GM18519 (cell line): ENCODE measurements at regions not wholly inside any gene's neighbourhood (a gene's known extent, or its start where the extent isn't known, plus 50 kb on each side); places are given as distances from the start of the nearest gene placed in this dataset.

ENCODE experiments used
- ATAC-seq: cut with Tn5 transposase; IDR thresholded peaks from one replicate; pipeline ENCODE4 v1.9.1; 2021; ENCODE audit warnings: mild to moderate bottlenecking, moderate library complexity; ENCODE audit not compliant: unreplicated experiment, low FRiP score

- ATAC-seq: no peak
Observed at GRCh38 chr3:72257738-72258137, 472.8 kb upstream of the PROK2 start.

GRCh38 chr3:72257203-72257602 is 472.3 kb upstream of the PROK2 start:
- ATAC-seq: no peak

- no peak for ATAC-seq
Observed at GRCh38 chr3:72256716-72257115, 471.8 kb upstream of the PROK2 start.

DNA sequence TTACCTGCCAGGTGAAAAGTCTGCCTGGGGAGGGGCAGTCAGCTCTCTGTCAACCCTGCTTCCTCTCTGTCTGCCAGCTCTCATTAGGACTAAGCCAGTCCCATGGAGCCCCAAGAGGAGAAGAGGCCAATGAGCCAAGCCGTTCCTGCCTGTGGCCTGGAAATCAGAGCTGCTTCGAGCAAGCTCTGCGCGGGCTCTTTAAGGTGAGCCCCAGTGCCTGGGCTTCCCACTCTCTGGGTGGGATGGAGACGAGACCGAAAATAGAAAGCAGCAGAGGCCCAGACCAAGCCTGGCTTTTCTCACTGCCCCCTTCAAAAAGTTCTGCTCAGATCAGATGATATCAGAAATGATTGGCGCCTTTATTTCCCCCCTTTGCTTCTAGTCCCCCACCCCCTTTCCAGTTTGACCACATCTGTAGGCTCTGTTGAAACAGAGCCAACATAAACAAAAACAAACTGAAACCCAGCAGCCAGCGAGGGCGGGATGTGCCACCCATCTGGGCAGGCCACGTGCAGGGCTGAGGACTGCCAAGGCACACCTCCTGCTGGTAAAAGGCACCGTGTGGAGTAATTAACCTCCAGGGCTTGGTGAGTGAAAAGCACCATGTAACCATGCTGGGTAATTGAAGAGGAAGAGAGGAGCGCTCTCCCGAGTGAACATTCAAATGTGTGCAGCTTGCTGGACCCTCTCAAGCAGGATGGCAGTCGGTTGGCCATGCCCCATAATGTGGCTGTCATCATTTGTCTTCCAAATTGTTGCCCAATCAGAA is 471.0 kb upstream of the PROK2 start:
- ATAC-seq: no peak

- ATAC-seq: no peak
Observed at GRCh38 chr3:72255191-72255590, 470.2 kb upstream of the PROK2 start.

DNA sequence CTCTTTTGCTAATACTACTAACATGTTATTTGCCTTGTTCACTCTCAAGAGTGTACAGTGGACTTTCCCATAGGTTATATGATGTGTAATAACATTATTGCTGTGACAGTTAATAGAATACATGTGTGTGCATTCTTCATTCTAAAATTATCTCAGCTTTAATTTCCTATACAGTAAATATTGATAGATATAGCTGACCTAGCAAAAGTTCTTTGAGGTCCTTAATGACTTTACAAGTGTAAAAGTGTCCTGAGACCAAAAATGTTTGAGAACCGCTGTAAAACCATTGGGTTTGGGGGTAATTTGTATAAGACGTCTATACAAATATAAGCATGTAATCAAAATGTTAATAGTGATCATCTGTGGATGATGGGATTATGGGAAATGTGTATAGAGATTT is 469.5 kb upstream of the PROK2 start:
- no peak for ATAC-seq

GRCh38 chr3:72250725-72251124 is 465.8 kb upstream of the PROK2 start:
- ATAC-seq: no peak

- no peak for ATAC-seq
Observed at GRCh38 chr3:72248869-72249268, 463.9 kb upstream of the PROK2 start.

GRCh38 chr3:72248389-72248761 is 463.4 kb upstream of the PROK2 start:
- ATAC-seq: no peak

- ATAC-seq: no peak
Observed at GRCh38 chr3:72247645-72248388, 462.9 kb upstream of the PROK2 start.

DNA sequence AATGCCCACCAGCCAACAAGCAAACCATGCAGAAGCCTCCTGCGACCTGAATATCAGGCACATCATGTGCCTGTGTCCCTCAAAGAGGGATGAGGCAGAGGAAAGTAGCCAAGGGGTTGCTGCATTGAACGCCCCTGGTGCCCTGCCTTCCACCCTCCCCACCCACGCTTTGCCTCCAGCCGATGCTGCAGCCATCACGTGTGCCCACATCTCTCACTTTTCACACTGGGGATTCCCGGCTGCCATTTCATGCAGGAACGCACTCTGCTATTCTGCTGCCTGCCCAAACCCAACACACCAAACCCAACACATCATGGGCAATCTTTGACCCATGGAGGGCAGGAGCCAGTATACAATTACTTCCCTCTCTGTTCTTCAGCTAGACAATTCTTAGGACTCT is 462.2 kb upstream of the PROK2 start:
- ATAC-seq: no peak

DNA sequence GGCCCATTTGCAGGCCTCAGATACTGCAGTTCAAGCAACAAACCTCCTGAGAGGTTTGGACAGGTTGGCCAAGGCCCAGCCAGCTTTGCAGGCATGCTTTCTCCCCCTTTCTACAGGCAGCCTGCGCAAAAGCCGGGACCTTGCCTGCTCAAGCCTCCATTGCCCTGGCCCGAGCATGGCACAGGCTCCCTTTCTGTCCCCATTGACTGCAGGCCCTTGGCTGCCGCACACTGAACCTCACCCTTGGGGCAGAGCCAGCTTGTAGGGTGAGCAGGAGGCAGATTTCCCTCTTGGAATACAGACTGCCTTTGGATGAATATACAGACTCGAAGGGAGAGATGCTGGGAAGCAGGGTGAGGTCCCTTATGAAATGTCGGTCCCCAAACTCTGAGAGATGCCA is 461.7 kb upstream of the PROK2 start:
- no peak for ATAC-seq

GRCh38 chr3:72245183-72245811 is 460.3 kb upstream of the PROK2 start:
- no peak for ATAC-seq

GRCh38 chr3:72244396-72244795 is 459.4 kb upstream of the PROK2 start:
- ATAC-seq: no peak

DNA sequence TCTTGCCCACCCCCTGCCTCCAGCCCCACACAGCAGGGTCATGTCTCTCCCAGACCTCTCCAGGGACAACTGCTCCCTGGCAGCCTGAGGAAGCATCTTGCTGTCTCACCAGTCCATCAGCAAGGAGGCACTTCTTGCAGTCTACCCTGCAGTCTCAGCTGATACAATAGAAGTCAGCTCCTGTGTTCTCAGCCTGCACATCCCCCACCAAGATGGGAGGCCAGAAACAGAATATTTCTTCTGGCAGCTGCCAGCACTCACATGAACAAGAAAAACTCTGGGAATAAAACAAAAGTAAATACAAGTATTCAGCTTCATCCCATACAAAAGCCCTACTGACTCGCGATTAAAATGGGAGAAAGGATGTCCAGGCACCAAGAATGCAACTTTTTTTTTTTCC is 457.4 kb upstream of the PROK2 start:
- ATAC-seq: no peak

- no peak for ATAC-seq
Observed at GRCh38 chr3:72241525-72241924, 456.6 kb upstream of the PROK2 start.

DNA sequence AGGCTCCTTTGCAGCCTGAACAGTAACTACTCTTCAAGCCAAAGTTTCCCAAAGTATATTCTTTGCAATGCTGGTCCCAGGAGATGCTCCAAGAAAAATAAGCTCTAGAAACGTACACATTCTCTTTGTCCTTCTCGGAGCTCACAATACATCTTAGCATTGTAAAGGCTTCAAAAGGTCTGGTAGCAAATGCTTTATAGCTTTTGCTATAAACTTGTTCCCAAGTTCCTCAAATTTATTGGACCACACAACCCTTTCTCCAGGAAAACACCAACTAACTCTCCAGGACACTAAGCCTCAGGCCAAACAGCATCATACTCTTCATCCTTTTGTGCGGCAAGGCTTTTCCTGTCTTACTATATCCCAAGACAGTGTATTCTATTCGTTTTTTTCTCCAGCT is 455.6 kb upstream of the PROK2 start:
- no peak for ATAC-seq

DNA sequence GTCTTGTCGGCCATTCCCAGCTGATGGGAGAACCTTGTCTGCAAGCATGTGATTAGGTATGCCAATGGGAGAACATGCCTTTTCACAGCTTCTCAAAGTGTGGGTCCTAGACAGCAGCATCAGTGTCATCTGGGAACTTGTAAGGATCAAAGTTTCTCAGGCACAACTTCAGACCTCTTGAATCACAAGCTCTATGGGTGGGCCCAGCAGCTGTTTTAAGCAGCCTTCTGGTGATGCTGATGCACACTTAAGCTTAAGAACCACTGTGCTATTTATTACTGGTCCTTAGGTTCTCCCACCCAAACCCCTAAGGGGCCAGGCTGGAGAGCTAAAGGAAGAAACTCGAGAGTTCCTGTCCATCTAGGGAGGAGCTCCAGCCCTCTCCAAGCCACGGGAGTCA is 453.9 kb upstream of the PROK2 start:
- ATAC-seq: no peak

- ATAC-seq: no peak
Observed at GRCh38 chr3:72238010-72238691, 453.2 kb upstream of the PROK2 start.

DNA sequence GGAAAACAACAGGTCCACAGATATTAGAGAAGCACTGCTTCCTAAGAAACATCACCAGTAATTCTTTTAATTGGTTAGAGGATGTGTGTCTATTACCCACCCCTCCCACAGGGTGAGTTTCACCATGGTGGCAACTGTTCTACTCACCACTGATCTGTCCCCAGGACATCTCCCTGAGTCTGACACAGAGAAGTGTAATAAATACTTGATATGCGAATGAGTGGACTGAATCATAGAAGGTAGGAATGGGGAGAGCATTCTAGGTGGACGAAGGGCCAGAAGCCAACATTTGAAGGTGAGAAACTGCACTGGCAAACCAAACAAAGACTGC is 452.7 kb upstream of the PROK2 start:
- ATAC-seq: no peak

DNA sequence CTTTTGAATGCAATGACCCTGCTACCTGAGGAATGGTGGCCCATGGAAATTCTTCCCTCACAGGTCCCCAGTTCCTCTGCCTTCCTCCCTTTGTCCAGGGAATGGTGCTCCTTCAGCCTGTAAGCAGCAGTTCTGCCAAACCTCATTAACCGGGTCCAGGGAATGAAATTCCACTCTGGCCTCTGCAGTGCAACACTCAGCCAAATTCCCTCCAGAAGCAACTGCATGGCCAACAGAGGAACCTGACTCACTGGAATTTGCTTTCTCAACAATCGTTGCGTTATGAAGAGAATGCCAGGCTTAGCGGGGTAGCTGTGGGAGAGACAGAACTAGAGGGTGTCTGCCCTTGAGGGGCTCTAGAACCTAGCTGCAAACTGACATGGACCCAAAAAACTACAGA is 449.4 kb upstream of the PROK2 start:
- ATAC-seq: no peak
